ENCODE measurements at regions not wholly inside any gene's neighbourhood (a gene's known extent, or its start where the extent isn't known, plus 50 kb on each side); places are given as distances from the start of the nearest gene placed in this dataset.
A peak's percentile ranks its signal among the peaks of the same experiment; 100 is the strongest.

DNA sequence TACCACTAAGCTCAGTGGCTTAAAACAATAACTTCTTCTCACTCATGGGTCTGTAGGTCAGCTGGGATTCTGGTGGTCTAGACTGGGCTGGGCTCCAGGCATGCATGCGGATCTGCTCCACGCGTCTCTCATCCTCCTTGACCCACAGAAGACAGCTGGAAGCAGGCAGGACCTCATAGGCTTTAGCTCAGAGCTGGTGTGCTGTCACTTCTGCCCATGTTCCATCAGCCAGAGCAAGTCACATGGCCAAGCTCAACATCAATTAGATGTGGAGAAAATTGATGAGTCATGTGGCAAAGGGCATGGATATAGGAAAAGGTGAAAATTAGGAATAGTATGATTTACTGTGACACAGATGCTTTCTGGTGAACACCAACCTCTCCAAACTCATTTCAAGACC is 57.4 kb upstream of the PSMF1 start:
- H3K27me3 ChIP-seq (ENCODE audit: control insufficient read depth in 5 of 5, insufficient read depth in 4 of 5, low read length in 5 of 5): peaks cover 0 to 5% (median 0%) of the 10 kb centered on the region in 5 donors
- H3K9ac ChIP-seq (ENCODE audit: low read length in 5 of 5): no peak overlapping the region
- no peak overlapping the region for H3K4me3 ChIP-seq (ENCODE audit: low read depth in 1 of 5, low read length in 5 of 5)
- H3K4me1 ChIP-seq (ENCODE audit: control insufficient read depth in 5 of 5, insufficient read depth in 5 of 5, low read length in 5 of 5): peaks cover 0 to 10% (median 10%) of the 10 kb centered on the region in 5 donors
- no peak overlapping the region for H3K27ac ChIP-seq (ENCODE audit: low read depth, low read length)
- H3K36me3 ChIP-seq (ENCODE audit: control insufficient read depth in 5 of 5, insufficient read depth in 5 of 5, low read length in 5 of 5): no peaks in the 10 kb centered on the region
- H3K9me3 ChIP-seq (ENCODE audit: control insufficient read depth in 5 of 5, low read length in 5 of 5): no peaks in the 10 kb centered on the region

DNA sequence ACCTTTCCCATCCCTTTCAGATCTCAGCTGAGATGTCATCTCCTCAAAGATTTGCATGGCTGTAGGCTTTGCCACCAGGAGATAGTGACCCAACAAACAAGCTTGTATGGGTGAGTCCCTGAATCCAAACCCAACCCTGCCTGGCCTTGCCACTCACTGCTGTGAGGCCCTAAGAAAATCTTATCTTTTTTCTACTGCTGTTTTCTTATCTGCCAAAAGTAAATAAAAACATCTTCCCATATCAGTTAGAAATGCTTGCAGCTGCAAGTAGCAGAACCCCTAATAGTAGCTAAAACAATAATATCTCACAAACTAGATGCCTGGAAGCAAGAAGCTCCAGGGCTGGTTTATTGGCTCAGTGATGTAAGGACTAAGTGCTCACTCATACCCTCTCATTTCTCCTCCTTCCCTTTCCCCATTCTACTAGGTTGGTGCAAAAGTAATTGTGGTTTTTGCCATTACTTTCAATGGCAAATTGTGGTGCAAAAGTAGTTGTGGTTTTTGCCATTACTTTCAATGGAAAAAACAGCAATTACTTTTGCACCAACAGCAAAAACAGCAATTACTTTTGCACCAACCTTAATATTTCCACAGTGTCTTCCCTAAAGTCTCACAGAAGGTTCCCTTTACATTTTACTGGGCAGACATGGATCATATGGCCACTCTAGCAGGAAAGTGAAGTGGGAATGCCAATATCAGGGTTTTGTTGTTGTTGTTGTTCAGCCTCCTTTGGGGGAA is 56.7 kb upstream of the PSMF1 start:
- Histone ChIP-seq H3K4me1 (ENCODE audit: control insufficient read depth in 5 of 5, insufficient read depth in 5 of 5, low read length in 5 of 5) (peaks cover 0 to 10% (median 10%) of the 10 kb centered on the region in 5 donors), H3K27ac (ENCODE audit: low read depth, low read length) (no peak overlapping the region), H3K4me3 (ENCODE audit: low read depth in 1 of 5, low read length in 5 of 5) (no peak overlapping the region), H3K9me3 (ENCODE audit: control insufficient read depth in 5 of 5, low read length in 5 of 5) (no peaks in the 10 kb centered on the region), H3K27me3 (ENCODE audit: control insufficient read depth in 5 of 5, insufficient read depth in 4 of 5, low read length in 5 of 5) (peaks cover 0 to 5% (median 0%) of the 10 kb centered on the region in 5 donors), H3K9ac (ENCODE audit: low read length in 5 of 5) (no peak overlapping the region), H3K36me3 (ENCODE audit: control insufficient read depth in 5 of 5, insufficient read depth in 5 of 5, low read length in 5 of 5) (no peaks in the 10 kb centered on the region)

DNA sequence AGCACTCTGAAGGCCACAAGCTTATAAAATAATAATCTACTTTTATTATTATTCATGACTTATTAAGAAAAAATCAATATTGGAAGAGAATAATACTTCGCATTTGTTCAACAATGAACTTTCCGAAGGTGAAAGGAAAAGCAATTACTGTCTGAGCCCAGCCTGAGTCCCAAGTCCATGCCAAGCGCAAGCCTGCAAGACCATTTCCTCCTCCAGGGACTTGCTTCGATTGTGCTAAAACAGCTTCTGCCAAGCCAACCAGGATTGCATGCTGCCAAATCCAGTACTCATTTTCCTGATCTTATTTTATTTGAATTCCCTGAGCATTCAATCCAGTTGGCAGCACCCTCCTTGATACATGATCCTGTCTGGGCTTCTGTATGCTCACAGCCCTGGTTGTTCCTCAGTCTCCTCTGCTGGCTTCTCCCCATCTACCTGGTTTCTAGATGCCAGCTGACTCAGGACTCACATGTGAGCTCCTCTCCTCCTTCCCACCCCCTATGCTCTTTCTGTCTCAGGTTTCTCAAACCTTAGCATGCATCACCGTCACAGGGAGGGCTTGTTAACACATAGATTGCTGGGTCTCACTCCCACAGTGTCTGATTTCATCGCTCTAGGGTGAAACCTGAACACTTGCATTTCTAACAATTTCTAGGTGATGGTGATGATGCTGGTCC is 55.9 kb upstream of the PSMF1 start:
- H3K4me3 ChIP-seq (ENCODE audit: low read depth in 1 of 5, low read length in 5 of 5): peak overlapping the region in 1 of 5 donors; percentile 32
- H3K27me3 ChIP-seq (ENCODE audit: control insufficient read depth in 5 of 5, insufficient read depth in 4 of 5, low read length in 5 of 5): peaks cover 0 to 5% (median 0%) of the 10 kb centered on the region in 5 donors
- H3K9me3 ChIP-seq (ENCODE audit: control insufficient read depth in 5 of 5, low read length in 5 of 5): peaks cover 0 to 4% (median 2%) of the 10 kb centered on the region in 5 donors
- no peak overlapping the region for H3K27ac ChIP-seq (ENCODE audit: low read depth, low read length)
- peaks cover 0 to 10% (median 10%) of the 10 kb centered on the region in 5 donors for H3K4me1 ChIP-seq (ENCODE audit: control insufficient read depth in 5 of 5, insufficient read depth in 5 of 5, low read length in 5 of 5)
- H3K36me3 ChIP-seq (ENCODE audit: control insufficient read depth in 5 of 5, insufficient read depth in 5 of 5, low read length in 5 of 5): no peaks in the 10 kb centered on the region
- no peak overlapping the region for H3K9ac ChIP-seq (ENCODE audit: low read length in 5 of 5)

Measured in subcutaneous abdominal adipose tissue (tissue), 5 donors.